Gastroesophageal sphincter (tissue), 4 donors: ENCODE measurements at regions not wholly inside any gene's neighbourhood (a gene's known extent, or its start where the extent isn't known, plus 50 kb on each side); places are given as distances from the start of the nearest gene placed in this dataset.

ENCODE experiments used
- ATAC-seq: fragments of 150-250 bp; one replicate; pipeline ENCODE4 v1.9.1; 2016; ENCODE audit warnings: mild to moderate bottlenecking, moderate library complexity
- H3K27ac ChIP-seq, 4 donors: fragments of 200-600 bp; sonication (generic) in 3 of 4; 1 replicate in 3 of 4; 2 replicates in 1 of 4; pipeline ENCODE4 v1.5.1; 2016 to 2019
- H3K27me3 ChIP-seq: fragments of 200-600 bp; sonication (generic); one replicate; pipeline ENCODE4 v1.5.1; 2019
- H3K36me3 ChIP-seq, 2 donors: fragments of 200-600 bp; sonication (generic); one replicate each; pipeline ENCODE4 v1.5.1; 2019; ENCODE audit warnings: control low read depth in 1 of 2
- H3K4me1 ChIP-seq, 3 donors: fragments of 200-600 bp; sonication (generic); 1 replicate in 2 of 3; 2 replicates in 1 of 3; pipeline ENCODE4 v1.5.1; 2016 to 2019; ENCODE audit warnings: control low read depth in 2 of 3
- H3K4me3 ChIP-seq, 2 donors: fragments of 200-600 bp; sonication (generic); one replicate each; pipeline ENCODE4 v1.5.1; 2019; ENCODE audit warnings: mild to moderate bottlenecking in 1 of 2, moderate library complexity in 1 of 2
- H3K9me3 ChIP-seq, 3 donors: fragments of 200-600 bp; sonication (generic); one replicate each; pipeline ENCODE4 v1.5.1; 2017 to 2019; ENCODE audit warnings: control low read depth in 2 of 3
- EP300 ChIP-seq: sonication (generic); formaldehyde crosslinking; IDR thresholded peaks from one replicate; pipeline ENCODE4 v1.6.1; 2017; ENCODE audit warnings: antibody characterized with exemption, mild to moderate bottlenecking
- POLR2A ChIP-seq, 2 donors: fragments of 450-650 bp; IDR thresholded peaks; one replicate each; pipeline ENCODE4 v1.6.1; 2017; ENCODE audit warnings: antibody characterized with exemption in 2 of 2, mild to moderate bottlenecking in 2 of 2, moderate library complexity in 1 of 2
- POLR2AphosphoS5 ChIP-seq: sonication (generic); formaldehyde crosslinking; IDR thresholded peaks from one replicate; pipeline ENCODE4 v1.6.1; 2017; ENCODE audit warnings: antibody characterized with exemption
- WGBS, 2 donors: methylation state at CpG; one replicate each; pipeline ENCODE4 v1.1.5; 2018; ENCODE audit warnings: low coverage in 1 of 2; 5-methylcytosine and 5-hydroxymethylcytosine counted together
- TF ChIP-seq, protein P1 (sequence below), 4 experiments: fragments of 200-600 bp in 2 of 4; fragments of 450-650 bp in 2 of 4; sonication (generic) in 1 of 4; IDR thresholded peaks; one replicate each; pipeline ENCODE4 v1.5.1; 2017 to 2019; ENCODE audit warnings: antibody characterized with exemption in 4 of 4, mild to moderate bottlenecking in 2 of 4, moderate library complexity in 2 of 4

DNA sequence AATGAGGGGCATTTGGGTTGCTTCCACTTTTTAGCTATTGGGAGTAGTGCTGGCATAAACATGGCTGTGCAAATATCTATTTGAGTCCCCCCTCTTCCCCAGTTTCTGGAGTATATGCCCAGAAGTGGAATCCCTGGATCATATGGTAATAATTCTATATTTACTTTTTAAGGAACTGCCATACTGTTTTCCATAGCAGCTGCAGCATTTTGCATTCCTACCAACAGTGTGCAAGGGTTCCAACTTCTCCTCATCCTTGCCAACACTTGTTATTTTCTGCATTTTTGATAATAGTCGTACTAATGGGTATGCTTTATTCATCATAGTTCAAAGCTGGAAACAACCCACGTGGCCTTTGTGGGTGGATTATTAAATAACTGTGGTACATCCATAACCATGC, 883.5 kb downstream of the TBC1D22A start:
- Histone ChIP-seq H3K4me3 (no peak overlapping the region), H3K4me1 (no peaks in the 10 kb centered on the region), H3K27ac (no peak overlapping the region), H3K36me3 (no peaks in the 10 kb centered on the region), H3K9me3 (no peaks in the 10 kb centered on the region), H3K27me3 (peaks cover 9% of the 10 kb centered on the region)
- TF ChIP-seq POLR2A (IDR thresholded peaks at IDR 0.05), result no peak
- no peak for ATAC-seq
- WGBS, 2 donors, result 45 to 65% methylated on average over 2 of the region's 2 CpGs

DNA sequence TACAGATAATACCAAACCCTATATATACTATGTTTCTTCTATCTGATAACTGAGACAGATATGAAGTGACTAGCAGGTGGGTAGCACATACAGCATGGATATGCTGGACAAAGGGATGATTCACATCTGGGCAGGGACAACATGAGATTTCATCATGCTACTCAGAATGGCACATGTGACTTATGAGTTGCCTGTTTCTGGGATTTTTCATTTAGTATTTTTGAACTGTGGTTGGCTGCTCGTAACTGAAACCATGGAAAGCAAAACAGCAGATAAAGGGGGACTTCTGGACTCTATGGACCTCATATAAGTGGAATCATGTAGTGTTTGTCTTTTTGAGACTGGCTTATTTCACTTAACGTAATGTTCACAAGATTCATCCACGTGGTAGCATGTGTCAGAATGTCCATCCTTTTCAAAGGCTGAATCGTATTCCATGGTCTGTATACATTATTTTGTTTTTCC, 883.0 kb downstream of the TBC1D22A start:
- Histone ChIP-seq H3K36me3 (no peaks in the 10 kb centered on the region), H3K4me1 (no peaks in the 10 kb centered on the region), H3K9me3 (no peaks in the 10 kb centered on the region), H3K4me3 (no peak overlapping the region), H3K27me3 (peaks cover 9% of the 10 kb centered on the region), H3K27ac (no peak overlapping the region)
- WGBS, 2 donors, result 66 to 88% methylated on average over 4 of the region's 4 CpGs
- no peak for ATAC-seq
- no peak for TF ChIP-seq POLR2AphosphoS5
- no peak for TF ChIP-seq EP300
- TF ChIP-seq, protein P1, sequence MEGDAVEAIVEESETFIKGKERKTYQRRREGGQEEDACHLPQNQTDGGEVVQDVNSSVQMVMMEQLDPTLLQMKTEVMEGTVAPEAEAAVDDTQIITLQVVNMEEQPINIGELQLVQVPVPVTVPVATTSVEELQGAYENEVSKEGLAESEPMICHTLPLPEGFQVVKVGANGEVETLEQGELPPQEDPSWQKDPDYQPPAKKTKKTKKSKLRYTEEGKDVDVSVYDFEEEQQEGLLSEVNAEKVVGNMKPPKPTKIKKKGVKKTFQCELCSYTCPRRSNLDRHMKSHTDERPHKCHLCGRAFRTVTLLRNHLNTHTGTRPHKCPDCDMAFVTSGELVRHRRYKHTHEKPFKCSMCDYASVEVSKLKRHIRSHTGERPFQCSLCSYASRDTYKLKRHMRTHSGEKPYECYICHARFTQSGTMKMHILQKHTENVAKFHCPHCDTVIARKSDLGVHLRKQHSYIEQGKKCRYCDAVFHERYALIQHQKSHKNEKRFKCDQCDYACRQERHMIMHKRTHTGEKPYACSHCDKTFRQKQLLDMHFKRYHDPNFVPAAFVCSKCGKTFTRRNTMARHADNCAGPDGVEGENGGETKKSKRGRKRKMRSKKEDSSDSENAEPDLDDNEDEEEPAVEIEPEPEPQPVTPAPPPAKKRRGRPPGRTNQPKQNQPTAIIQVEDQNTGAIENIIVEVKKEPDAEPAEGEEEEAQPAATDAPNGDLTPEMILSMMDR (IDR thresholded peaks at IDR 0.05), result no peak
- no peak for TF ChIP-seq POLR2A (IDR thresholded peaks at IDR 0.05)

DNA sequence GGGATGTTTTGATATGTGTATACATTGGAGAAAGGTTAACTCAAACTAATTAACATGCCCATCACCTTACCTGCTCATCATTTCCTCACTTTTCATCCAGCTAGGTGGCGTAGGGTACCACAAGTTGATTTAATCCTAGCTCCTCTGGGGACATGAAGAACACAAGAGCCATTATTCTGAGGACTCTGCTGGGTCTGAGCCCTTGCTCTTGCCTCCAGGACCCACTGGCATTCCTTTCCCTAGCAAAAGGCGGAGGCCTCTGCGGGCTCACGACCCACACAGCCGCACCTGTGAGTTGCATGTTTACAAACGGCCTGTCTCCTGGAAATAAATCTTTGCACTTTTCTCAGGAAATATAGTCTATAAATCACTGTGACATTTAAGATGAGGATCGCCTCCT, 871.9 kb downstream of the TBC1D22A start:
- H3K27me3 ChIP-seq, result peaks cover 54% of the 10 kb centered on the region
- H3K4me3 ChIP-seq, result no peak overlapping the region
- 60 to 63% methylated on average over 1 to 3 of the region's 7 CpGs for WGBS, 2 donors
- H3K27ac ChIP-seq, result no peak overlapping the region
- no peaks in the 10 kb centered on the region for H3K36me3 ChIP-seq
- TF ChIP-seq POLR2AphosphoS5, result no peak
- TF ChIP-seq EP300, result no peak
- TF ChIP-seq, protein P1 (IDR thresholded peaks at IDR 0.05), result no peak
- TF ChIP-seq POLR2A (IDR thresholded peaks at IDR 0.05), result no peak
- no peaks in the 10 kb centered on the region for H3K4me1 ChIP-seq
- peaks cover 0 to 33% (median 0%) of the 10 kb centered on the region in 3 donors for H3K9me3 ChIP-seq
- ATAC-seq, result no peak

DNA sequence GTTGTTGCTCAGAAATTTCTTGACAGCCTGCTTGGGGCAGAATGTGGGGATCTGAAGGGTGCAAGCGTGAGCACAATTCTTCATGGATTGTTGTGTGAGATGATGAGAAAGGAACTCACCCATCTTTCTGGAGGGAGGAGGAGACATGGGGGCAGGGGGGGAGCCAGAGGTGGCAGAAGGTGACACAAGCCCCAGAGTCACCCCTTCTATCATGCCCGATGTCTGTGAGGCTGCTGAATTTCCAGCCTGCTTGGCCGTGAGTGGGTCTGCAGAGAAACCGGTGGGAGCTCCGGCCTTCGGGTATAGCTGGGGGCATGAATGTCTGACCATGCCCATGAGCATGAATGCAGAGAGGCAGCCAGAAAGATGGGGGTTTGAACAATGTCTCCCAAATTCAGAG, 870.7 kb downstream of the TBC1D22A start:
- H3K36me3 ChIP-seq, result no peaks in the 10 kb centered on the region
- TF ChIP-seq POLR2A (IDR thresholded peaks at IDR 0.05), result no peak
- TF ChIP-seq, protein P1 (IDR thresholded peaks at IDR 0.05), result no peak
- no peak for TF ChIP-seq EP300
- no peak for TF ChIP-seq POLR2AphosphoS5
- H3K9me3 ChIP-seq, result peaks cover 0 to 23% (median 0%) of the 10 kb centered on the region in 3 donors
- peaks cover 60% of the 10 kb centered on the region for H3K27me3 ChIP-seq
- 90 to 94% methylated on average over 2 to 6 of the region's 6 CpGs for WGBS, 2 donors
- no peak for ATAC-seq
- H3K27ac ChIP-seq, result no peak overlapping the region
- no peaks in the 10 kb centered on the region for H3K4me1 ChIP-seq
- H3K4me3 ChIP-seq, result no peak overlapping the region

DNA sequence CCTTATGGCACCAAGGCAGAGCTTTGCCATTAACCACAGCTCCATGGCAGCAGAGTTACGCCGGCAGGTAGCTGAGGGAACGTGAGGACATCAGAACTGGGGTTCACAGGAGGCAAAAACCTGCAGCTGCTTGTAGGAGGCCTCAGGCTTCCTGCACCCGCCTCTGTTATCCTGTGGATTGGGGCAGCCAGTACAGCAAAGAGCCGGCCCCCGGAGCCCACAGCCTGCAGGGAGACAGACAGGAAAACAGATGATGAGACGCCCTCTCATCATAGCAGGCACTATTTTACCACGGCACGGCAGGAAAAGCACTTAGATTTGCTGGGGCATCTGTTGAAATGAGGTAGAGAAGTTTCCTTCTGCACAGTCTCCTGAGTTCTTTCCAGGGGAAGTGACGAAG, 870.3 kb downstream of the TBC1D22A start:
- Histone ChIP-seq H3K27ac (no peak overlapping the region), H3K36me3 (no peaks in the 10 kb centered on the region), H3K4me3 (no peak overlapping the region), H3K4me1 (peaks cover 0 to under 1% (median 0%) of the 10 kb centered on the region in 3 donors), H3K9me3 (peaks cover 0 to 19% (median 0%) of the 10 kb centered on the region in 3 donors), H3K27me3 (peaks cover 59% of the 10 kb centered on the region)
- no peak for ATAC-seq
- TF ChIP-seq POLR2A (IDR thresholded peaks at IDR 0.05) (no peak), EP300 (no peak), POLR2AphosphoS5 (no peak)
- 54% methylated on average over 5 of the region's 10 CpGs; no CpG with 5 or more reads in 1 of the 2 donors for WGBS, 2 donors

DNA sequence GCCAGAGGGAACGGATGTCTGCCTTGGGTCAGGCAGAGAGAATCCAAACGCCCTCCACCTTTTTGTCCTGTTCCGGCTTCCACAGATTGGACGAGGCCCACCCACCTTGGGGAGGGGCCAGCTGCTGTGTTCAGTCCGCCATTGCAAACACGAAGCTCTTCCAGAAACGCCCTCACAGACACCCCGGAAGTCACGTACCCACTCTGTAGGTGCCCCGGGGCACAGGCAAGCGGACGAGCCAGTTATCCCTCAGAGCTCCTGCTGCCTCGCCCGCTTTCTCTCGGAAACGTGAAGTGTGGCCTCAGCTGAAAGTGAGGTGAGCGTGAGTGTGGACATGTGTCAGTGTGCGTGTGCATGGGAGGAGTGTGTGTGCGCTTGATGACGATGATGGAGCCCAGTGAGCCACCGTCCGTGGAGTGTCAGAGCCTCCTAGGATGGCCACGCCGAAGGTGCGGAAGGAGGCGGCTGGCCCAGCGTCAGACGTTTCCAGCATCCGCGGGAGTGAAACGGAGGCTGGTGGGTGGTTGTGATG, 869.2 kb downstream of the TBC1D22A start:
- peaks cover 0 to 7% (median 0%) of the 10 kb centered on the region in 3 donors for H3K4me1 ChIP-seq
- TF ChIP-seq EP300, result no peak
- no peak for TF ChIP-seq POLR2A (IDR thresholded peaks at IDR 0.05)
- no peak overlapping the region for H3K27ac ChIP-seq
- WGBS, 2 donors, result 94% methylated on average over 8 of the region's 31 CpGs; no CpG with 5 or more reads in 1 of the 2 donors
- no peak overlapping the region for H3K4me3 ChIP-seq
- peaks cover 0 to 8% (median 0%) of the 10 kb centered on the region in 3 donors for H3K9me3 ChIP-seq
- H3K36me3 ChIP-seq, result no peaks in the 10 kb centered on the region
- peaks cover 49% of the 10 kb centered on the region for H3K27me3 ChIP-seq
- ATAC-seq, result no peak
